ENCODE measurements at regions not wholly inside any gene's neighbourhood (a gene's known extent, or its start where the extent isn't known, plus 50 kb on each side); places are given as distances from the start of the nearest gene placed in this dataset.

DNA sequence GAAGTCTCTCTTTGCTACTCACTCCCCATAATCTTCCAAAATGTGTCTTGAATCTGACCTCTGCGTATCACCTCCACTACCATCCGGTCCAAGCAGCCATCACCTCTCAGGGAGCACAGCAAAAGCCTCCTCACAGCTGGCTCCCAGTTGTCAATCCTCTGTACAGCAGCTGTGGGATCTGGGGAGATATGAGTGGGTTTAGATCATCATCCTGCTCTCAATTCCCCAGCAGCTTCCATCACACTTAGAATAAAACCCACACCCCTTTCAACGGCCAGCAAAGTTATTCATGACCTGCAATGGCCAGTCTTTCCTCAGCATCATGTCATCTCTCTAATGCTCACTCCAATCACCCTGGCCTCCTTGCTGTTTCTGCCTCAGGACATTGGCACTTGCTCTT is 261.6 kb downstream of the PAX3 start (continued):
- TF ChIP-seq, protein P1, sequence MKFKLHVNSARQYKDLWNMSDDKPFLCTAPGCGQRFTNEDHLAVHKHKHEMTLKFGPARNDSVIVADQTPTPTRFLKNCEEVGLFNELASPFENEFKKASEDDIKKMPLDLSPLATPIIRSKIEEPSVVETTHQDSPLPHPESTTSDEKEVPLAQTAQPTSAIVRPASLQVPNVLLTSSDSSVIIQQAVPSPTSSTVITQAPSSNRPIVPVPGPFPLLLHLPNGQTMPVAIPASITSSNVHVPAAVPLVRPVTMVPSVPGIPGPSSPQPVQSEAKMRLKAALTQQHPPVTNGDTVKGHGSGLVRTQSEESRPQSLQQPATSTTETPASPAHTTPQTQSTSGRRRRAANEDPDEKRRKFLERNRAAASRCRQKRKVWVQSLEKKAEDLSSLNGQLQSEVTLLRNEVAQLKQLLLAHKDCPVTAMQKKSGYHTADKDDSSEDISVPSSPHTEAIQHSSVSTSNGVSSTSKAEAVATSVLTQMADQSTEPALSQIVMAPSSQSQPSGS (IDR thresholded peaks at IDR 0.05; ENCODE audit: low read length) = no peak
- TF ChIP-seq TCF12 (IDR thresholded peaks at IDR 0.05; ENCODE audit: low read depth, low read length) (no peak), GABPA (IDR thresholded peaks at IDR 0.05; ENCODE audit: borderline replicate concordance, insufficient read depth, low read length) (no peak), NANOG (IDR thresholded peaks at IDR 0.05; ENCODE audit: insufficient read depth, low read depth, low read length, poor library complexity, severe bottlenecking) (no peak), SIX5 (IDR thresholded peaks at IDR 0.05; ENCODE audit: low read depth, low read length) (no peak), PHF8 (conservative IDR thresholded peaks at IDR 0.05; ENCODE audit: low read depth, low read length) (no peak)

Data from H1 (cell line).